ENCODE measurements at regions not wholly inside any gene's neighbourhood (a gene's known extent, or its start where the extent isn't known, plus 50 kb on each side); places are given as distances from the start of the nearest gene placed in this dataset.

DNA sequence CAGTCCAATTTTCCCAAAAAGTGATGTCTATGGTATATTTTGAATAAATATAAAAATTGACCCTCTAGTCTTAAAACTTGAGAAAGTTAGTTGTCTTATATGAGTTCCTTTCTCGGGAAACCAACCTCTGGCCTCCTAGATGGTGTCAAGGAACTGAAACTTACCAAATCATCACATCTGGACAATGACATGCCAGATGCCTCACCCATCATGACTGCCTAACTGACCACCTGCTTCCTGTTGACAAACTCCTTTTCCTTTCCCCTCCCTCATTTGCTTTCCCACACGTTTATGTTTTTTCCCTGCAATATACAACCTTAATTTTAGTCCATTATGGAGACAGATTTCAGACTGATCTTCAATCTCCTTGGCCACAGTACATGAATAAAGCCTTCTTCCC, 731.0 kb downstream of the EPHA7 start:
- TF ChIP-seq, protein P1, sequence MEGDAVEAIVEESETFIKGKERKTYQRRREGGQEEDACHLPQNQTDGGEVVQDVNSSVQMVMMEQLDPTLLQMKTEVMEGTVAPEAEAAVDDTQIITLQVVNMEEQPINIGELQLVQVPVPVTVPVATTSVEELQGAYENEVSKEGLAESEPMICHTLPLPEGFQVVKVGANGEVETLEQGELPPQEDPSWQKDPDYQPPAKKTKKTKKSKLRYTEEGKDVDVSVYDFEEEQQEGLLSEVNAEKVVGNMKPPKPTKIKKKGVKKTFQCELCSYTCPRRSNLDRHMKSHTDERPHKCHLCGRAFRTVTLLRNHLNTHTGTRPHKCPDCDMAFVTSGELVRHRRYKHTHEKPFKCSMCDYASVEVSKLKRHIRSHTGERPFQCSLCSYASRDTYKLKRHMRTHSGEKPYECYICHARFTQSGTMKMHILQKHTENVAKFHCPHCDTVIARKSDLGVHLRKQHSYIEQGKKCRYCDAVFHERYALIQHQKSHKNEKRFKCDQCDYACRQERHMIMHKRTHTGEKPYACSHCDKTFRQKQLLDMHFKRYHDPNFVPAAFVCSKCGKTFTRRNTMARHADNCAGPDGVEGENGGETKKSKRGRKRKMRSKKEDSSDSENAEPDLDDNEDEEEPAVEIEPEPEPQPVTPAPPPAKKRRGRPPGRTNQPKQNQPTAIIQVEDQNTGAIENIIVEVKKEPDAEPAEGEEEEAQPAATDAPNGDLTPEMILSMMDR (conservative IDR thresholded peaks at IDR 0.05 in 1 of 2, IDR thresholded peaks at IDR 0.05 in 1 of 2; ENCODE audit: low read depth in 1 of 2, low read length in 2 of 2): no peak
- no peak for TF ChIP-seq EZH2 (IDR thresholded peaks at IDR 0.05; ENCODE audit: low read length, missing control alignments)

Data from fibroblast of lung (primary cell).